ENCODE measurements at regions not wholly inside any gene's neighbourhood (a gene's known extent, or its start where the extent isn't known, plus 50 kb on each side); places are given as distances from the start of the nearest gene placed in this dataset.

DNA sequence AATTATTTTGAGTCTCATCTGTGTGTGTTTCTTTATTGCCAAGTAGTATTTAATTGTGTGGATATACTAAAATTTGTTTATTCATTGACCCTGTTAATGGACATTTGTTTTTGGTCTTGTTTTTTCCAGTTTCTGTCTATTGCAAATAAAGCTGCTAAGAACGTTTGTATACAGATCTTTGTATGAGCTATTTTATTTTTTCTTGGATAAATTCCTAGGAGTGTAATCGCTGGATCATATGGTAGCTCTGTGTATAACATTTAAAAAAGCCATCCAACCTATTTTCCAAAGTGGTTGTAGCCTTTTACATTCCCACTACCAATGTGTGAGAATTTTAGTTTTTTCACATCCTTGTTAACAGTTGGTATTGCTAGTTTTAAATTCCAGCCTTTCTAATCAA lies 382.7 kb upstream of the USP24 start:
- intact Hi-C loops (cut with micrococcal nuclease) = no loop called here

DNA sequence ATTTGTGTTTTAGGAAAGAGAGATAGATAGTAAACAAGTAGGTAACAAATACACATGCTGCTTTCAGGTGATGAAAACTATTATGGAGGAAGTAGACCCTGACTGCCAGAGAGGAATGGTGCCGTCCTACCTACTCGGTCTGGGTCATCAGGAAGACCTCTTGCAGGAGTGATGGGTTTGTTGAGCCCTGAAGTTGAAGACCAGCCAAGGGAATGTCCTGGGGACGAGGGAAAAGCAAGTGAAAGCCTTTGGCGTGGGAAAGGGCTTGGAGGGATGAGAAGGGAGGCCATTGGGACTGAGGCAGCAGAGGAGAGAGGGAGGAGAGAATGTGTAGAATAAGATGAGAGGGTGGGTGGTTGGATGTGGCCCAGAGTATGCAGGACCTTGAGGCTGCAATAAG lies 379.5 kb upstream of the USP24 start:
- intact Hi-C loops (cut with micrococcal nuclease) = no loop called here

DNA sequence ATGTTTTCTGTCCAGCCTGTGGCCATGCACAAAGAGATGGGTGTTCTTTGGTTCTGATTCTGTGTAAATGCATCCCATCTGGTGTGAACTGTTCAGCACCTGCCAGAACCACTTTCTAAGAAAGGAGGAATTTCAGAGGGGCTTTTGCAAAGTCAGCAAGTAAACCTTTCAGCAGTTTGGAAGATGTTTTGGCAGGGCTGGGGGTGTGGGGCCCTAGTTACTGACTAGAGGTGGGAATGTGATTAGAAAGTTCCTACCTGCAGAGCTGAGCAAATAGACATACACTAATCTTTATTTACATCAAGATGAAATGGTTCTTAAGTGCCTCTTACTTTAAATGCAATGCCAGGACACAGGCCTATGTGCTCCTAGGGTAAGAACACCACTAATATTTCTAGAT lies 378.1 kb upstream of the USP24 start:
- intact Hi-C loops (cut with micrococcal nuclease) = no loop called here

DNA sequence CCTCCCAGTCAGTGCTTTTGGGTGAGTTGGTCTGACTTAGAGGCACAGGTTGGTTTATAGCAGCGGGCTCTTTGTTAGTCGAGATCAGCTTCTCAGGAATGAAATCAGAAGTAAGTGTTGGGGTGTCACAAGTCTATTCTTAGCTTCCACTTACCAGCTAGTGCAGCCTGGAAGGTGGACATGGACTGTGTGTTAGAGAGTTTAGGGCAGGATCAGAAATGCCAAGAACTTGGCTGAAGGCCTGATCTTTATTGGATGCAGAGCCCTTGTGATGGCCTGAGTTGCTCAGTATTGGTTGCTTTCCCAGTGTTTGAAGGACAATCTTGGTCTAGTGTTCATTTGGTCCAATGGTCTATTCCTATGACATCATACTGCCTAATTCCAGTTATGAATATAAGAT lies 377.0 kb upstream of the USP24 start:
- intact Hi-C loops (cut with micrococcal nuclease) = no loop called here

DNA sequence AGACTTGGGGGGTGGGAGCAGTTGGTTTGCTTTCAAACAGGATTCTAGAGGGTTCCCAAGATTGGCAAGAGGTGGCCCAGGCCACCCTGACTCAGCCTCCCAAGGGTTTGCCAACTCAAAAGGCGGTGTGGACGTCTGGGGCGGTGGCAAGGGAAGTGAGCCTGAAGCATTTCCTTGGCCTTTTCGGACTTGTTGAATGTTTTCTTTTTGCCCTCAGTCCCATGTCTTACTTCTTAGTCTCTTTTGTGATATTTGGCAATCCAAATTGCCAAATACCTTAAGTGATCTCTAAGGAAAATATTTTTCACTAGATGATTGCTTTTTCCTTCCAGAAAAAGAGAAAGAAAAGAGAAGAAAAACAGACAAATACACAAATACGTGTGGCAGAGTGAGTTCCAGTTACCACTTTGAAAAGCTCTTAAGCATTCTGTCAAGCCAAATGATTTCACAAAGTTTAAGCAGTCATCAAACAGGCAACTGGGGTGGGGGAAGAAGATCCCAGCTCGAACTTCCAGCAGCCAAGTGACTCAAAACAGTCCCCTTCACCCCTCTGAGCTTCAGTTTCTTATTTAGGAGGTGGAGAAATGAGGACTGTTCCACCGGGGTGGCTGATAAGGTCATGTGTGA lies 374.6 kb upstream of the USP24 start:
- intact Hi-C loops (cut with micrococcal nuclease) = no loop called here

DNA sequence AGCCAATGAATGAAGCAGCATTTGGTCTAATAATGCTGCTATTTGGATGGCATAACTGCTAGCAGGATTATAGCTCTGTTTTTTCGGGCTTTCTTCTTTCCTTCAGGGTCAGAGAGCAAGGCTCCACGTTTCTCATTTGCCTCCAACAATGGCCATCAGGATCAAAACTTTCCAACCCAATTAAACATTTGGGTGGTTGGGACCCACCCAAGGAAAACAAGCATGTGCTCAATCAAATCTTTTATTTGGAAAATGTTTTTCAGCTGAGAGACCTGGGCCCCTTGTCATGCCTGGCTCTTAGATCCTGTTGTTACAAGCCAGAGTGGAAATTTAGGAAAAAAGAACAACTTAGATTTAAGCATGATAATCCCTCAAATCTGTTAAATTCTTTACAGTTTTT lies 373.1 kb upstream of the USP24 start:
- intact Hi-C loops (cut with micrococcal nuclease) = no loop called here

DNA sequence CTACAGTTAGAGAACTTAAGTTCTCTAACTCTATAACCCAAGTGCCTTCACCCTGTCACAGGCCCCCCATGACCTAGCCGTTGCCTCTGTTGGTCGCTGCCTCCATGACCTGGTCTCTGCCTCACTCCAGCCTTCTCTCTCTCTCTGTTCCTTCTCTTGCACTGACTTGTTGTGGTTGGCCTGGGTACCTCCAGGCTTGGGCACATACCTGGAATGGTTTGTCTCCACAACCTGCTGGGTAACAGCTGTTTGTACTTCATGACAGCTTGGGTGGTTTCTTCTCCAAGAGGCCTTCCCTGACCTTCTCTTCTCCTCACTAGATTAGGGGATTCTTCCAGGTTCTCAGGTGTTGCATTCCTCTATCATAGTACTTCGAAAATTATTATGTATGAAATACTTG lies 371.6 kb upstream of the USP24 start:
- intact Hi-C loops (cut with micrococcal nuclease) = no loop called here

DNA sequence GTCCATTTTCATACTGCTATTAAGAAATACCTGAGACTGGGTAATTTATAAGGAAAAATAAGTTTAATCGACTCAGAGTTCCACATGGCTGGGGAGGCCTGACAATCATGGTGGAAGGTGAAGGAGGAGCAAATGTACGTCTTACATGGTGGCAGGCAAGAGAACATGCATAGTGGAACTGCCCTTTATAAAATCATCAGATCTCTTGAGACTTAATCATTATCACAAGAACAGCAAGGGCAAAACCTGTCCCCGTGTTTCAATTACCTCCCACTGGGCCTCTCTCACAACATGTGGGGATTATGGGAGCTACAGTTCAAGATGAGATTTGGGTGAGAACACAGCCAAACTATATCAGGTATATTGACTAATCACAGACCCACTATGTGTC lies 370.2 kb upstream of the USP24 start:
- intact Hi-C loops (cut with micrococcal nuclease) = no loop called here

DNA sequence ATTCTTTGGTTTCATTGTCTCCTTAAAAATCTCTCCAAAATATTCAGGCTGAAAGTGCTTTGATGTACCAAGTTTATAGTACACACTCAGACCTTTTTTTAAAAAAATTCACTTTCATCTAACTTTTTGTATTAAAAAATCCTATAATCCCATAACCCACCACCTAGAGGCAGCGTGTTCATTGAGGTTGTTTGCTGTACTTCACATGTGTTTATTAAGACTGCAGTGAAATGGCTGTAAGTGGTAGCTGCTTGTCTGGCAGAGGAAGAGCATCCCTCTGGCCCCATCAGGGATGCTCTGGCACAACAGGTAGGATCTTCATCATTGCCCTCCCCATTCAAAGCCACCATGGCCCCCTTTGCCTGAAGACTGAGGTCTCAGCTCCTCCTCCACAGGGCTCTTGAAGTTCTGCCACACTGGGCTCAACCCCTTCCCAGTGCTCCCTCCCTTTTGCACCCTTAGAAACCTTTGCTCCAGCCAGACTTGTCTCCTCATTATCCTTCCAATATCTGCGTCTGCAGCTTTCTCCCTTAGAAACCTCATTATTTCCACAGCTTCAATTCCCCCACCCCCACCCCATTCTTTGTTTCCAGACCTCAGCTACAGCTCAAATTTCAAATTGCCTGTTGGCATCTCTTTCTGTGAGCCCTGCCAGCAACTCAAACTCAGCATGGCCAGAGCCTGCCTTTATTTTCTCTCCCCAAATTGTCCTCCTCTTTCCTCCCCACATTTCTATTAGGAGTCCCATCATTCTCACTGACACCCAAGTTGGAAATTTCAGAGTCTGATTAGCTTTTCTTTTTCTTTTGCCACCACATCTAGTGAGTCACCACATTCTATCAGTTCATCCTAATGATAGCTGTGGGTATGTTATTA lies 369.6 kb upstream of the USP24 start:
- intact Hi-C loops (cut with micrococcal nuclease) = no loop called here

DNA sequence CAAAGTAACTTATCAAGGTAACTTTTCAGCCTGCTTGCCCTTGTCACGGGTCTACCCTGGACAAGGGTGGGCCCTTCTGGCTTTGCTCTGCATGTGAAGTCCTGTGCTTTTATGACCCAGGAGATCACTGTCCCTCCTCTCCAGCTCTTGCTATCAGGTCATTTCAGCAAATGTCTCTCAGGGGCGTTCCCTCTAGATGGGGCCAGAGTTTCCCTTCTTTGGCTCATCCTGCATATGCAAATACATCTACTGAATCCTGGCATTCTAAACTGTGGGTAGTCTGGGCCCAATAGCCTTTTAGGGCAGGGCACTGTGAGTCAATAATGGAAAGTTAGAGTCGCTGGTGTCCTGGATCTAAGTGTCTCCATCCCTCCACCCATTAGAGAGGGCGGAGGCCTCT lies 366.9 kb upstream of the USP24 start:
- intact Hi-C loops (cut with micrococcal nuclease) = no loop called here

DNA sequence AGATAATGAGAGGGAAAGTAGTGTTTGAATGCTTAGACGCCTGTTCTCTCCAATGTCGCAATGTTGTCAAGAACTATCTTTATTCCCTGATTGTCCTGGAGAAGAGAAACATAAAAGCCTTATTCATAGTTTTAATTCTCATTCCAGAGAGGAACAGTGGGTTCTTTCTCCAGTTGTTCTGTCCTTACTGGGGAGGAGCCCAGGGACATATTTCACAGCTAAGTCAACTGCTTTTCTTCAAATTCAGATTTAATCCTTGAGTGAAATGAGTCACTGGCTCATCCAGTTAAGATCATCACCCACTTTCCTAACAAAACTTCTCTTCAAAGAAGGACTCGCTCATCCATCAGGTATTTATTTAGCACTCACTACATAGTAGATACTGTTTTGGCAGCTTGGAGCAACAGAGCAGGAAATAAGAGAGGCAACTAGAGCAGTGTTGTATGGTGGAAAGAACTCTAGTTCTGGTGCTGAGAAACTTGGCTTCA lies 365.7 kb upstream of the USP24 start:
- intact Hi-C loops (cut with micrococcal nuclease) = no loop called here

DNA sequence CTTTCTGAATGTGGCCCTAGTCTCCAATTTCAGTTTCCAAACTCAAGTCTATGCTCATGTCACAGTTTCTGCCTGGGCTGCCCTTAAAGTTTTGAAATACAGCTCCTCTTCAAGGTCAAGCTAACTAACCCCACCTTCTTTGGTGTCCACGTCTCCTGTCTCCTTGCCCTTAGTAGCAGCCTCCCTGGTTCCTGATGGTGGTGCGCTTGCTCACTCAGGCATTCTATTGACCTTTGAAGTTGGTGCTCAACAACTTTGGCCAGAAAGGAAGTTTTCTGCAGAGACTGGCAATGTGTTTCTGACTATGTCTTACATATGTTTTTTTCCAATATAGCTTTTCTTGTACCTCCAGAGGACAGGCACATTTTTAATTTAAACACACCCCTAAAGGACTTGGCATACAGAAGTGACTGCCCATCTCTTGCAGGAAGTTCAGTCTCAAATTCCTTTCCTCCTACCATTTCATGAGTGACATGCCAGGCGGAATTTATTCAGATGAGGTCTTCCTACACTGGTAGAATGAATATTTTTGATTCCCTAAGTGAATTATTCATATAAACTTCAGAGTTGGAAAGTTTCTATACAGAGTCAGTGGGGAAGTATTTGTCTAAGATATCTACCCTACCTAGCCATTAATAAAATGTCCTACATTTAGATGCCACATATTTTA lies 364.3 kb upstream of the USP24 start:
- intact Hi-C loops (cut with micrococcal nuclease) = no loop called here

DNA sequence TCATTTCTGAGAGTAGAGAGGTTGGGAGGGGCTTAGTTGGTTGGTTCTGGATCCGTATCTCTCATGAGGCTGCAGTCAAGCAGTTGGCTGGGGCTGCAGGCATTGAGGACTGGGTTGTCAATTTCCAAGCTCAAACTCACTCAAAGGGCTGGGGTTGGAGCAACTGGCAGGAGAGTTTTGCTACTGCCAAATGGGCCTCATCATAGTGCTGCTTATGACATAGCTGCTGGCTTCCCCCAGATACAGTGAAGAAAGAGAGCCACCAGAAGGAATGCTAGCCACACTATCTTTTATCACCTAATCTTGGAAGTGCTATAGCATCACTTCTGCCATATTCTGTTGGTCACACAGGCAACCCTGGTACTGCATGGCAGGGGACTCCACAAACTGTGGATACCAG lies 363.5 kb upstream of the USP24 start:
- intact Hi-C loops (cut with micrococcal nuclease) = no loop called here

DNA sequence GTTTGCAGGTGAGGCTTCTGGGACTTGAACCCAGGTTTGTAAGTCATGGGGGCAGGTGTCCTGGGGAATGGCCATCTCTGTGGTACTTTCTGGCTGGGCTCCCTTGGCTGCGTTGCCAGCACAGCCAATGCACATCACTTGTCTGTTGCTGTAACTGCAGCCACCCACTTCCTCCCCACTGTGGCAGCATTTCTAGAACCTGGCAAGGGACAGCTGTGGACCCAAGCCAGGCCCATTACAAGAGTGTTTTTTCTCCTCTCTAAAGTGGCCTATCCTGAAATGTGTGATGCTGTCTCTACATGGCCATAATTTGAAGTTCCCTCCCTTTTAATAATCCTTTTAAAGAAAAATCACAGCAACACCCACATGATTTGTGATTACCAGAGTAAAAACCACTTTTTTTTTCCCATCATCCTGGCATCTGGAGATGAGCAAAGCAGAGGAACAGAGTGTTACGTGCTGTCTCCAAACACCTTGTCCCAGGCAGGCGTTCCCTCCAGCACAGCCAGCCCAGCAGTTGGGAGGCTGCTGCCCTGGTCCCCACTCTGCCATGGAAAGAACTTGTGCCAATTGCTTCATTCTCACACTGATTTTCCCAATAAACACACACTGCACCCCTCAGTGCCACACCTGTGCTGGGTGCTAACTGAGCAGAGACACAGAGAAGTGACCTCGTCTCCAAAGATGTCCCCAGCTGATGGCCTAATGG lies 360.6 kb upstream of the USP24 start:
- intact Hi-C loops (cut with micrococcal nuclease) = no loop called here

DNA sequence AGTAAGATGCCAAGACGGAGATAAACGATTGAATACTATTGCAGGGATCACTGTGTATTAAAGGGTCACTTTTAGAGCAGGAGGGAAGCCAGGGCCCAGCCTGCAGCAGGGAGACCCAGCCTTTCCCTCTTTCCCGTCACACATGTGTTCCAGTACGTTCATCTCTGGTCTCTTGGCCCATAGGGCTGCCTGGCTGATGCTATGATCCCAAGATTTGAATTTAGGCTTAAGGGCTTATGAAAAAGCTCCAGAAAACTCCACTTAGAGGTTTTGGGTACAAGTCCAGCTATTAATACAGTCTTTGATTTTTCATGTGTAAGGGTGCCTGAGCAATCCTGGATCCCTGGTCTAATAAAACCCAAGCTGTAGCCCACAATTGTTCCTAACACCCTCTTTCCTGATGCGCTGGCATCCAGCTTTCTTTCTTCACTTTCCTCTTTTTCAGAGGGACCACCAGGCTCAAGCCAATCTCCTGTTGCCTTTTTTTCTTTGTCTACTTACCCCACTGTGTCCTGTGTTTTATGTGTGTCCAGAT lies 359.6 kb upstream of the USP24 start:
- intact Hi-C loops (cut with micrococcal nuclease) = no loop called here

DNA sequence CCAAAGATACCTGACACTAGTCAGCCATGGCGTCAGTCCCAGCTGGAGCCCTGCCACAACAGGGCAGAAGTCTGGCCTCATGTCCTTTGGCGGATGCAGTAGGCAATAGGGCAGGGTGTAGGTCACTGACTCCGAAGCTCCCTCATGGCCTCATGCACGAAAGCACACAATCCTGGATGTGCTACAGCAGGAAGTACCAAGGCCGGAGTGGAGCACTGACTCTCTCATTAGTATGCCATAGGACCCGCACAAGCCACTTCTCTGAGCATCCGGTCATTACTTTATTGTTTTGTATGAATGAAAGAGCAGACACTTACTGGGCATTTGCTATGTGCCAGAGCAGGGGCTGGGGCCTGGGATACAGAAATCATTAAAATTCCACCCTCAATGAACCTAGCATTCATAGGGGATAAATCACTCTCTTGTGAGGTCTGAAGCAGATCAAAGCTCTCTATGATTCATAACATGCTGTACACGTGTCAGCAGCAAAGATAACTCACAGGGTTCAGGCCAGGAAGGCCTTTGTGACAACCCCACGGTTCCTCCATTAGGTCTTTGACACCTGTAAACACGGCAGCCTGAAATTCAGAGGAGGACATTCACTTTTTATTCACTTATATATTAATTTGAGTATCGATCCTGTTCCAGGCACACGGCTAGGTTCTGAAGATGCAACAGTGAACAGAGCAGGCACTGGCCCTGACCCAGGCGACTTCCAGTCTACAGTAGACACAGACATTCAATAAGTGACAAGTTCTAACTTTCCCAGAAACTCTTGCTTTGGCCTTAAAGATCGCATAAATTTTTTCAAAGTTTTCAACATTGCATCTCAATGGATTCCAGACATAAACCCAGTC lies 357.9 kb upstream of the USP24 start:
- intact Hi-C loops (cut with micrococcal nuclease) = no loop called here

DNA sequence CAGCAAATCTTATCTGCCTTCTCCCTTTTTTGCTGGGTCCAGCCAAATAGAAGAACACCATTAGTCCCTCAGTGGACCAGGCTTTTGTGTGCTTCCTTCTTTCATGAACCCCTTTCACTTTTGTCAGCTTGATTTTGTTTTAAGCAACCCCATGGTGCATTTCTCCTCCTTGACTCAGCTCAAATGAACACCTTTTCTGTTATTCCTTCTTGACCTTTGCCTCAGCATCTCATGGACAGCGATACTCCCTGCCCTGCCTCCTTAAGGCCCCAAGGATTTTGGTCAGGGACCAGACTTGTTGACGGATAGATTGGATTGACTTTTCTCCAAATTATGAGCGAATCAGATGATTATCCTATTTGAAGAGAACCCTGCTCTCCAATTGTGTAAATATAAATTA lies 356.6 kb upstream of the USP24 start:
- intact Hi-C loops (cut with micrococcal nuclease) = no loop called here

DNA sequence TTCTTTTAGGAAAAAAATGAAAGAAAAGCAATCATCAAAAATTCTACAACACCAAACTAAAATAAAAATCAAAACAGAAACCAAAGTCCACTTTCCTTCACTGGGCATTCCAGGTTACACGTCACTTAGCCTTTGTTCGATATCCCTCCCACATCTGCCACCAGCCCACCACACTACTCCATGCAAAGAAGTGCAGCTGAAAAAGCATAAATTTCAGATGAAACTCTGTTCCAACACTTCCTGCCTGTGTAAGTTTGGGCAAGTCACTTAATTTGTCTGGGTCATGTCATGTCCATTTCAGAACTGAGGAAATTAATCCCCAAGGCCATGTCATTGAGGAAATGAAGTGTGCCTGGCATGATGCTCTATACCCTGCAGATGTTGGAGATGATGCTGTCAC lies 354.3 kb upstream of the USP24 start:
- intact Hi-C loops (cut with micrococcal nuclease) = no loop called here

DNA sequence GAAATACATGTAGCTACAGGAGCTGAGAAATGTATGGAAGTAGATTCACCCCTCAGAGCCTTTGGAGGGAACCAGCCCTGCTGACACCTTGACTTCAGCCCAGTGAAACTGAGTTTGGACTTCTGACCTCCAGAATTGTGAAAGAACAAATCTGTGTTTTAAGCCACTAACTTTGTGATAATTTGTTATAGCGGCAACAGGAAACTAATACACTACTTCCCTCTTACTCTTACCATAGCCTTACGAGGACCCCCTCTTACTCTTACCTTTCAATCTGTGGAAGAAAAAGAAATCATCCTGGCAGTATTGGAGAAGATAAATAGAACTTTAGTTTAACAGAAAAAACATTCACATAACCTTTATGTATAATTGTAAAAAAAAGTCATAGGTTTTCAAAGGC lies 353.6 kb upstream of the USP24 start:
- intact Hi-C loops (cut with micrococcal nuclease) = no loop called here

DNA sequence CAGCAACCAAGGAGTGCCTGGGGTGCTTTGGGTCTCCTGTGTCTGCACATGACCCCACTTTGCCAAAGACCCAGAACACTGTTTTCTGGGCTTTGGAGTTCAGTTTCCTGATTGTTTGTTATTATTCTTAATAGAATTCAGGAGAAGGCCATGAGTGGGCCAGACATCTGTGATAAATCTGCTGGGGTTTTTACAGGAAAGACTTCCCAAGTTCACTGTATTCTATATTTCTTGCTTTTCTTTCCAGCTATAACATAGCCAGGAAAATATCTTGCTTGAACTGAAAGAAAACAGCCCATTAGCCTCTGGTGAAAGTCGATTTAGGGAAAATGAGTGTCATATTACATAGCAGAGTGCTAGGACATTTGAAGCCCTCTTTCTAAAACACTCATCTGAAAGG lies 345.1 kb upstream of the USP24 start:
- intact Hi-C loops (cut with micrococcal nuclease) = no loop called here

DNA sequence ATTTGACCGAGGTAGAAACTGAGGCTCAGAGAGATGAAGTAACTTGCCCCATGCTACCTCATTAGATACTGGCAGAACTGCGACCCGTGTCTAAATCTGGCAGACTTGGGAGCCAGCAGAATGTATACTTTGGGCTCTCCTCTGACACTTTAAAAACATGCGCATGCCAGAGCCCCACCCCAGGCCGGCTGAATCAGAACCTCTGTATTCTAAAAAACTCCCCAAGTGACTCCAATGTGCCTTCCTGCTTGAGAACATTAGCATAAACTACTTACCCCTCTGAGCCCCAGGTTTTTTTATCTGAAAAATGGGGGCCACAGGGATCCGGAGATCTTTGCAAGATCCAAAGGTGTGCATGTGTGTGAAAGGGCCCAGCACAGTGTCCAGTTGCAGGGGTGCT lies 344.7 kb upstream of the USP24 start:
- intact Hi-C loops (cut with micrococcal nuclease) = no loop called here
